HEK293T (cell line): ENCODE measurements at regions not wholly inside any gene's neighbourhood (a gene's known extent, or its start where the extent isn't known, plus 50 kb on each side); places are given as distances from the start of the nearest gene placed in this dataset.

Source experiments
- CTCF ChIA-PET: fragments of 350-600 bp; formaldehyde crosslinking; extraction: SDS; loops from one replicate; lab custom pipeline; 2021; ENCODE audit warnings: antibody characterized with exemption, inconsistent platforms; lab: Yijun Ruan, JAX
- POLR2A ChIA-PET: fragments of 350-600 bp; formaldehyde crosslinking; extraction: SDS; loops from one replicate; lab custom pipeline; 2020; ENCODE audit warnings: antibody characterized with exemption, inconsistent platforms; lab: Yijun Ruan, JAX
- DNase-seq: peaks from one replicate; pipeline ENCODE4 v3.0.0; 2012; ENCODE audit warnings: mixed read lengths; ENCODE audit errors: extremely low spot score
- ARNT ChIP-seq: fragments of 450-650 bp; IDR thresholded peaks from 2 replicates; pipeline ENCODE4 v1.6.1; 2017; ENCODE audit warnings: mild to moderate bottlenecking
- BHLHE40 ChIP-seq: fragments of 450-650 bp; IDR thresholded peaks from 2 replicates; pipeline ENCODE4 v1.6.1; 2016; ENCODE audit warnings: mild to moderate bottlenecking, moderate library complexity, borderline replicate concordance
- CTBP1 ChIP-seq: fragments of 450-650 bp; IDR thresholded peaks from 2 replicates; pipeline ENCODE4 v1.6.1; 2016; ENCODE audit warnings: borderline replicate concordance
- ELF4 ChIP-seq: fragments of 450-650 bp; IDR thresholded peaks from 2 replicates; pipeline ENCODE4 v1.6.1; 2017; ENCODE audit warnings: antibody characterized with exemption
- FOXA1 ChIP-seq: fragments of 450-650 bp; IDR thresholded peaks from 2 replicates; pipeline ENCODE4 v1.6.1; 2016; ENCODE audit warnings: mild to moderate bottlenecking
- FOXK2 ChIP-seq: fragments of 450-650 bp; IDR thresholded peaks from 2 replicates; pipeline ENCODE4 v1.6.1; 2016; ENCODE audit warnings: mild to moderate bottlenecking
- FOXM1 ChIP-seq: fragments of 450-650 bp; IDR thresholded peaks from 2 replicates; pipeline ENCODE4 v1.6.1; 2017; ENCODE audit warnings: mild to moderate bottlenecking, borderline replicate concordance
- HDGF ChIP-seq: fragments of 450-650 bp; IDR thresholded peaks from 2 replicates; pipeline ENCODE4 v1.6.1; 2017; ENCODE audit warnings: antibody characterized with exemption, borderline replicate concordance
- L3MBTL2 ChIP-seq: fragments of 450-650 bp; conservative IDR thresholded peaks from 2 replicates; pipeline ENCODE4 v1.6.1; 2016; ENCODE audit warnings: mild to moderate bottlenecking
- LEF1 ChIP-seq: fragments of 450-650 bp; IDR thresholded peaks from 2 replicates; pipeline ENCODE4 v1.6.1; 2017; ENCODE audit warnings: mild to moderate bottlenecking, borderline replicate concordance
- NFRKB ChIP-seq: fragments of 450-650 bp; IDR thresholded peaks from 2 replicates; pipeline ENCODE4 v1.6.1; 2016; ENCODE audit warnings: mild to moderate bottlenecking, moderate library complexity
- SP1 ChIP-seq: fragments of 450-650 bp; IDR thresholded peaks from 2 replicates; pipeline ENCODE4 v1.6.1; 2017
- SUZ12 ChIP-seq: fragments of 450-650 bp; IDR thresholded peaks from 2 replicates; pipeline ENCODE4 v1.6.1; 2016; ENCODE audit warnings: mild to moderate bottlenecking
- TARDBP ChIP-seq: fragments of 450-650 bp; IDR thresholded peaks from 2 replicates; pipeline ENCODE4 v1.6.1; 2016
- ZNF384 ChIP-seq: fragments of 450-650 bp; IDR thresholded peaks from 2 replicates; pipeline ENCODE4 v1.6.1; 2016
- TF ChIP-seq, protein P1 (sequence below): fragments of 450-650 bp; IDR thresholded peaks from 2 replicates; pipeline ENCODE4 v1.6.1; 2016

DNA sequence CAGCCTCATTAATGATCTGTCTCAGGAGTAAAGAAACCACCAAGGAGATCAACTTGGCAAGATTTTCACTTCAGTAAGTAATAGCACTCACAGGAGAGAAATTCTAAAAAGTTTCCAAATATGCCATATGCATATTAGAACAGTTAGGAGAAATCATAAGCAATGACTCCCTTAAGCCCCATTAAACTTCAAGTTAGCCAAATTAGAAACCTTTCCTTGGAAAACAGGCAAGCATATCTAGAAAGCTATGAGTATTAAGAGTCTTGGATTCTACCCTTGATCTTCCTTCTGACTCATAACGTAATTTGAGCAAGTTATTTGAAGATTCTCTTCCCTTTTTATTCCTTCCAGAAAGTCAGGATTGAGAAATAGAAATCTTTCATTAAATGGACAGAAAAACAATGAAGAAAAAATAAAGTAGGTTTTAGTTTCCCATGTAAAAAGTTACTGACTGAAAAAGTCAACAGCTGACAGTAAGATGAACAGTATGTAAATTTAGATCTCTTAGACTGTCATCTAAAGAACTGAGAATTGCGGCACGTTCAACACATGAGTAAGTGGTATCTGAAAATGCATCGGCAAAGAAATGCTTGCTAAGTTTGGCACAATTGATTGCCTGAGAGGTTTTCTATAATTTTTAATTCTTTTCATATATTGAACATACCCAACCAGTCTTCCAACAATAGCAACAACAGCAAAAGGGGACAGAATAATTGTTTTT is 565.7 kb upstream of the FTMT start:
- CTCF ChIA-PET: no interaction called here
- POLR2A ChIA-PET: no interaction called here
- no peak for TF ChIP-seq FOXK2

DNA sequence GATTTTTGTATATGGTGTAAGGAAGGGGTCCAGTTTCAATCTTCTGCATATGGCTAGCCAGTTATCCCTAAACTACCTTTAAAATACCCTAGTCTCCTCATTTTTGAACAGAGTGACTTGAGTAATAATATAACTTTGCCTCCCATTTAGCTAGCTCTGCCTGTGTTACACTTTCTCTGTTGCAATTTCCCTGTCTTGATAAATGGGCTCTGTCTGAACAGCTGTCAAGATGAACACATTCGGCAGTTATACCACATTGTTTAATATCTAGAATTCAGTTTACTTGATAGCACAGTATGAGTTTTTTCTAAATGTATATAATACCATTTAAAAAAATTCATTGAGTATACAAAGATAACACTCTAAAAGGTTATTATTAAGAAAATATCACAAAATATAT is 562.9 kb upstream of the FTMT start:
- TF ChIP-seq NFRKB: no peak
- TF ChIP-seq TARDBP: no peak
- no peak for TF ChIP-seq L3MBTL2
- no peak for TF ChIP-seq FOXA1
- no peak for TF ChIP-seq FOXK2
- no peak for TF ChIP-seq ZNF384
- TF ChIP-seq ARNT: no peak
- no peak for TF ChIP-seq FOXM1
- no peak for TF ChIP-seq ELF4
- no peak for DNase-seq
- ChIA-PET CTCF (no interaction called here), POLR2A (no interaction called here)

More for the DNA sequence above, 565.7 kb upstream of the FTMT start:
- no peak for DNase-seq

DNA sequence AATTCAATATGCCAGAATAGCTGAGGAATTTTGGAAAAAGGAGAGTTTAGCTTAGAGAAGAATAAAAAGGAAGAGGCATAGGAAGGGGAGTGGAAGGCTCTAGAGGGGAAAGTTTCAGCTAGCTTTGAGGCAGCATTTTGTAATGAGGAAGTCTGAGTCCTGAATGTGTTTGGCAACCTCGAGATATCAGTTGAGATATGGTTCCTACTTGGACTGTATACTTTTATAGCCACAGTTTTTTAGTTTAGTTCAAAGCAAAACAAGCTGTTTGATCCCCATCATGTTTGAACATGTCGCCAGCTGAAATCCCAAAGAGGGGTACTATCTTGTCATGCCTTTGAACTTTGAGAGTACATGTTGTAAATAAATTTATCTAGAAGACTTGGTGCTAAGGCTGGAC is 559.0 kb upstream of the FTMT start:
- no peak for DNase-seq
- TF ChIP-seq, protein P1, sequence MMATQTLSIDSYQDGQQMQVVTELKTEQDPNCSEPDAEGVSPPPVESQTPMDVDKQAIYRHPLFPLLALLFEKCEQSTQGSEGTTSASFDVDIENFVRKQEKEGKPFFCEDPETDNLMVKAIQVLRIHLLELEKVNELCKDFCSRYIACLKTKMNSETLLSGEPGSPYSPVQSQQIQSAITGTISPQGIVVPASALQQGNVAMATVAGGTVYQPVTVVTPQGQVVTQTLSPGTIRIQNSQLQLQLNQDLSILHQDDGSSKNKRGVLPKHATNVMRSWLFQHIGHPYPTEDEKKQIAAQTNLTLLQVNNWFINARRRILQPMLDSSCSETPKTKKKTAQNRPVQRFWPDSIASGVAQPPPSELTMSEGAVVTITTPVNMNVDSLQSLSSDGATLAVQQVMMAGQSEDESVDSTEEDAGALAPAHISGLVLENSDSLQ: no peak
- TF ChIP-seq HDGF: no peak
- TF ChIP-seq ZNF384: no peak
- no peak for TF ChIP-seq SUZ12
- TF ChIP-seq ARNT: no peak
- TF ChIP-seq NFRKB: no peak
- no peak for TF ChIP-seq CTBP1
- no peak for TF ChIP-seq BHLHE40
- TF ChIP-seq L3MBTL2: no peak
- TF ChIP-seq FOXK2: no peak
- TF ChIP-seq TARDBP: no peak
- TF ChIP-seq FOXA1: no peak
- no peak for TF ChIP-seq LEF1
- ChIA-PET POLR2A (no interaction called here), CTCF (interaction anchor here (0.7 kb wide), 1 partner anchor 122 kb away, joined by 3 read pairs; no protein-coding TSS in a partner anchor)

DNA sequence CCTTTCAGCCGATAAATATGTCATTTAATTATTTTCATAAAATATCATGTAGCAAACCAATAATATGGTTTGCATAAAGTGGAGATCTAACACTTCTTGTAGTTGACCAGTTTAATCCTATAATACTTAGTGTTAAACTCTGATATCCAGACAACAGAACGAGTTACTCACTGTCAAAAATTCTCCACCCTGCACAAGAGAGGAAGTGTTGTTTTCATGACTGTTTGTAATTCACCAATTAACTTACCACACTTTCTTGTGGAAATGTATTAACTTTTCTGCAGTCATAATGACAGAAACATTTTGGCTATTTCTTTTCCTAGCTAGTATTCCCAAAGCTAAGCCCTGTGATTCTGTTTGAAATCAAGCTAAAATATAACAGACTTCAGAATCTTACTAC is 555.3 kb upstream of the FTMT start:
- CTCF ChIA-PET: no interaction called here
- TF ChIP-seq TARDBP: no peak
- no peak for TF ChIP-seq SUZ12
- TF ChIP-seq, protein P1: no peak
- TF ChIP-seq FOXK2: no peak
- no peak for TF ChIP-seq L3MBTL2
- TF ChIP-seq LEF1: no peak
- no peak for TF ChIP-seq ZNF384
- TF ChIP-seq HDGF: no peak
- TF ChIP-seq BHLHE40: no peak
- no peak for TF ChIP-seq CTBP1
- TF ChIP-seq NFRKB: no peak
- no peak for TF ChIP-seq FOXA1
- TF ChIP-seq SP1: no peak
- no peak for TF ChIP-seq ARNT
- no peak for TF ChIP-seq ELF4
- no peak for TF ChIP-seq FOXM1
- POLR2A ChIA-PET: no interaction called here
- DNase-seq: no peak

DNA sequence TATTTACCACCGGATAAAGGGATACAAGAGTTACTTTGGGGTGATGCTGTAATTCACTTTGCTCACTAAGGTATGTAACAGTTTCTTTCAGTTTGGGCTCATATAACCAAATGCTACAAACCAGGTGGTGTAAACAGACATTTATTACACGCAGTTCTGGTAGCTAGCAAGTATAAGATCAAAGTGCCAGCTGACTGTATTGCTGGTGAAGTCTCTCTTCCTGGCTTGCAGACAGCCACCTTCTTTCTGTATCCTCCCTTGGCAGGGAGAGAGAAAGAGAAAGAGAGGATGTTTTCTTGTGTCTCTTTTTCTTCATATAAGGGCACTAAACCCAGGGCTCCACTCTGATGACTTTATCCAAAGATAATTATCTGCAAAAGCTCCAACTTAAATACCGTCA is 552.5 kb upstream of the FTMT start:
- no peak for DNase-seq
- ChIA-PET CTCF (no interaction called here), POLR2A (no interaction called here)
- no peak for TF ChIP-seq ARNT
- no peak for TF ChIP-seq ZNF384
- TF ChIP-seq ELF4: no peak
- TF ChIP-seq, protein P1: no peak
- no peak for TF ChIP-seq CTBP1
- no peak for TF ChIP-seq FOXK2
- TF ChIP-seq TARDBP: no peak
- no peak for TF ChIP-seq NFRKB
- TF ChIP-seq L3MBTL2: no peak
- TF ChIP-seq SUZ12: no peak
- TF ChIP-seq FOXA1: no peak
- TF ChIP-seq LEF1: no peak
- TF ChIP-seq SP1: no peak
- TF ChIP-seq BHLHE40: no peak
- no peak for TF ChIP-seq FOXM1
- no peak for TF ChIP-seq HDGF

DNA sequence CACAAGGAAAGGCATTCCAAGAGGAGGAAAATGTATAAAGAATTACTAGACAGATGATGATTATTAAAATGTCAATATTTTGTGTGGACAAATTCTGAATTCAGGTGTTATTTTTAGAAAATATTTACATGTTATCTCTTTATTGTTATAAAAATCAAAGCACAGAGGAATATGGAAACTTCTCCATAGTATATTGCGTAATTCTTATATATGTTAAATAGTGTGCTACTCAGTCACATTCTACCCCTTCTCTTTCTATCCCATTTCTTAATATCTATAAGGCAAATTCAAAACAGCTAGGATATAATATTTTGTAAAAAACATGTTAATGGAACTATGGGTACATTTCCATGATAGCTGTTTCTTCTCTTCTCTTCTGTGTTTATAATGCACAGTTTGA is 546.8 kb upstream of the FTMT start:
- TF ChIP-seq ZNF384 (no peak), ARNT (no peak), FOXK2 (no peak), ELF4 (no peak), NFRKB (no peak), BHLHE40 (no peak), SUZ12 (no peak), CTBP1 (no peak), TARDBP (no peak), HDGF (no peak)
- ChIA-PET POLR2A (no interaction called here), CTCF (no interaction called here)
- DNase-seq: no peak
